ENCODE measurements at regions not wholly inside any gene's neighbourhood (a gene's known extent, or its start where the extent isn't known, plus 50 kb on each side); places are given as distances from the start of the nearest gene placed in this dataset.
A peak's percentile ranks its signal among the peaks of the same experiment; 100 is the strongest.

DNA sequence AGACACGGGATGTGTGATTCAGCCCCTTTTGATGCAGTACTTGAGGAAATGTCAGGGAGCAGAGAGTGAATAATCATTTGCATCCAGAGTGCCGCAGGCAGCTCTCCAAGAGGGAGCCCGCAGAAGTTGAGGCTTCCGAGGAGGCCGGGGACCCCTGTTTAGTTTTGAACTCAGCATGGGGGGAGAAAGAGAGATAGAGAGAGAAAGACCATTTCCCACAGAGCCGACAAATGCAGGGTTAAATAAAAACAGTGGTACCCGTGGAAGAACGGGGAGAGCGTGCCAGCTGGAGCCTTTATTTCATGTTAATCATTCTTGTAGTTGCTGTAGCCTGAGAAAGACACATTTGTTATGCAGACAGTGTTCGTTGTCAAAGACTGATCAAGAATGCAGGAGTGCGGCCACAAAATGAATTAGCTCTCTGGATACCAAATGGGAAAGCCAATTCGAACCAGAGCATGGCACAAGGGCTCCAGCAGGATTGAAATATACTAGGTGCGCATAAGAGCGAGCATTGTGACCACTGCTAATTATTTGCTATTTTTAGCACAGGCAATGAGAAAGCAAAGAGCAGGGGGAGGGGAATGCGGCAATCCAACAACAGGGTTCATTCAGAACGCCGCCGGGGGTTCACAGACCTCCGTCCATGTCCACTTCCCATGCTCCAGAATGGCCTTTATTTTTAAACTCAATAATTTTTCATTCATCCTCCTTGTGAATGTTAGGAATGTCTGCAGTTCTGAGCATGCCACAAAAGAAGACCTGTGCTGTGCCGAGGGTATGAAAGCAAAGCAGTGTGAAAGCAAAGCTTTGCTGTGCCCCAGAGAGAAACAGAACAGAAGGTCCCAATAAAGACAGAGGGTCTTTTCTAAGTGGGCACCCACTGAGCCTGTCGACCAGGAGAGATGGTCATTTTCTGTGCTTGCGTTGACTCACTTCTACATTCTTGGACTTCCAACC lies 243.9 kb upstream of the VCX3A start:
- DNase-seq (ENCODE audit: low read depth): no peak

DNA sequence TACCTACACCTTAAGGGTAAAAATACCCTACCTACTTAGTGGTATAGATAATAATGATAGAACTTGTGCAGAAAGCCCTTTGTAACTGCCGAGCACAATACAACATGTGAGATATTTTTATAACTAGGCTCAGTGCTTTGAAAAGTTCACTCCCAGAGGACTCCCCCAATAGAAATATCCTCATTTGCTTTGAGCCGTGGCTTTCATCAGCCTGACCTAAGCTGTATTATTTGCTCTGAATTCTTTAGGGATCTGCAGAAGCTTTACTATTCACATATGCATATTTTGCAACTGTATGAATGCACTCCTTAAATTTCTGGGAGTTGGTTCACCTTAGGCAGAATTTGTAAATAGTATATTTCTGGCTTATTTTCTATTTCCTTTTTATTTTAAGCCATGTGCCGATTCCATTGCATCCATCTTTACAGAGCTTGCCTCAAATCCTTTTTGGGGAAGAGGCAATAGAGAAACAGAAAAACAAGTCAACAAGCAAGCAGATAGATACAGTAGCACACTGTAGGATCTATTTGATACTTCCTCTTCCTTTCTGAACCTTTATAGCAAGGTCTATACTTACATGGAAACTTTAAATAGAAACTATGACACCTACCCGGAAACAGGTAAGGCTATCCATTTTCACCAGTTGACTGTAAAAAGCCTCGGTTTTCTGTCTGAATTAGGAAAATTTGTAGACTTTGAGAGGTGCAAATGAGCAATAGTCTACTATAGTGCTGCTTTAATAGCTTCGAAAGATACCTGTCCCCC lies 242.5 kb upstream of the VCX3A start:
- no peak for DNase-seq (ENCODE audit: low read depth)

DNA sequence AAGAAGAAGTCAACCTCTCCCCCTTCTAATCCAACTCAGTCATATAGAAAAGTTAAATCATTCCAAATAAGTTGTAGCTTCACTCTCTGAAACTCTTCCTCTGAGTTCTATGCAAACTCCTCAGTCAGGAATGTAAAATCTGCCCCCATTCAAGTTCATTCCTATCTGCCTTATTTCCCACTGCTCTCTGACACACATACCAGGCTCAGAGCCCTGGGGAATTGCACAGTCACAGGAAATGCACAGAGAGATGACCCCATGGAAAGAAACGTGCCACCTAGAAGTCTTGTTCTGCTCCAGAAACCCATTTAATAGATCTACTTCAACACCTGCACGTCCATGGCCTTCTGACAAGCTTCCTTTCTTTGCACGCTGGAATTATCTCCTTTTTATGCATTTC lies 236.0 kb upstream of the VCX3A start:
- DNase-seq (ENCODE audit: low read depth): no peak

DNA sequence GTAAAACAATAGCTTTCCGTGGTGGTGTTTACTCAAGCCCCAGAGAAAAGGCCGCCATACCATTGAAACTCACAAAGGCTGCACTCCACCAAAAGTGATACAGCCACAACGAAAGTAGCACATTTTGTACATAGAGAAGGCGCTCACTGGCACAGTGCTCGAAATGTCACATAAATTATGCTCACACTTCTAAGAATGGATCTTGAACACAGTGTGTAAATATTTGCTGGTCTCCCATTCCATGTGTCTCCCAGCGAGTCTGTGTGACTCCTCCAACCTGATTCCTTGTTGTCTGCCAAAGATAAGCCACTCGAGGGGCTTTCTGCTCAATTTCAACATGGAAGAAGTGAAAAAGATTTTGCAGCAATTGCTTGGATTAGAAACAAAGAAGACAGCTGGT lies 234.0 kb upstream of the VCX3A start:
- DNase-seq (ENCODE audit: low read depth): no peak

DNA sequence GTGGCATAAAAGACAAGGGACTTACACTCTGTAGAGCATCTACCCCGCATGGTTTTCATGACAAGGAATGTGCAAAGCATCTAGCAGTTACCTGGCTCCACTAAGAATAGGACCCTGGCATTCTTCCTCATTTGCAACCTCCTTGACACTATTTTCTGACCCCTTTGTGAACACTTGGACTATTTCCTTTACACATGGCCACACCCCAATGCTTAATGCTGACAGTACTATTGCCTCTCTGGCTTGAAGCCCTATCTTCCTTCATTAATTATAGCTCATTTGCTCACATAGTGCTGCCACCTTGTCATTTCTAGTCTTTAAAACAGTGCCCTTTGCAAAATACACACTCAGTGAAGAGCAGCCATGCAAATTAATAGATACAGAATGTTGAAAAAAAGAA lies 226.3 kb upstream of the VCX3A start:
- no peak for DNase-seq (ENCODE audit: low read depth)

DNA sequence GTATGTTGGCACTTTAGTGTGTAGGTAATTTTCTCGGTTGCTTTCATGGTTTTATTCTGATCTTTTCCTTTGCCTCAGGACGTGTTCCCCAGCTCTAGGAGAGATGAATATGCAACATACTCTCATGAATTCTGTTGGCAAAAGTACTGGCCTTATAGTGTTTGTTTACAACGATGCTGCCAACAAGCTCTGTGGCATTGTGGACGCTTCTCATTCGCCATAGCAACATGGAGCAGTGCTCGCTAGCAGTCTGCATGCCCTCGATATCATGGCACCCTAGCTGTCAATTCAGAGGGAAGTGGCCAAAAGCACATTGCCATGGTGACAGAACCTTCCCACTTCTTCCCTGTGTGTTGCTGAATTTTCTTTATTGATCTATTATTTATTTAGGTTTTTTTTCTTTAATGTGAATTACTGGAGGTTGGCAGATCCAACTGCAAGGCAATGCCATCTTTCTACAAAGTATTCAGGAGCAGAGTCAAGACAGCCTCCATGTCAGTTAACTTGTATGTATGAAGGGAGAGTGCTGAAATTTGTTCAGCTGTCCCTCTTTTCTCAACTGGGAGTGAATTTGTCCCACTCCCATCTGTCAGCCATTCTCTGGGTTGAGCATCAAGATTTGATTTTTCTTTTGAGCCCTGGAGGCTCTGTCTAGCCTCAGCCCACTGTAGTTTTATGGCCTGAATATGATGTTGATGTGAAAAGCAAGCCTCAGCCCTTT lies 224.9 kb upstream of the VCX3A start:
- DNase-seq (ENCODE audit: low read depth): no peak

DNA sequence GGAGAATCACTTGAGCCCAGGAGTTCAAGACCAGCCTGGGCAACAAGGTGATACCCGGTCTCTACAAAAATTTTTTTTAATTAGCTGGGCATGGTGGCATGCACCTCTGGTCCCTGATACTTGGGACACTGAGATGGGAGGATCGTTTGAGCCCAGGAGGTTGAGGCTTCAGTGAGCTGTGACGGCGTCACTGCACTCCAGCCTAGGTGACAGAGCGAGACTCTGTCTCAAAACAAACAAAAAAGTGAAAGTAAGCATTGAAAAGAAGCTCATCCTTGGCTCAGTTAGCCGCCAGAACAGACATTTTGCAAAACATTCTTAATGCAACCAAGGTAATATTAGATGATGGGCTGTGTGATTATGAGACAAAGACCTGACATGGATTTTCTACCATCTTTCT lies 223.3 kb upstream of the VCX3A start:
- DNase-seq (ENCODE audit: low read depth): no peak

DNA sequence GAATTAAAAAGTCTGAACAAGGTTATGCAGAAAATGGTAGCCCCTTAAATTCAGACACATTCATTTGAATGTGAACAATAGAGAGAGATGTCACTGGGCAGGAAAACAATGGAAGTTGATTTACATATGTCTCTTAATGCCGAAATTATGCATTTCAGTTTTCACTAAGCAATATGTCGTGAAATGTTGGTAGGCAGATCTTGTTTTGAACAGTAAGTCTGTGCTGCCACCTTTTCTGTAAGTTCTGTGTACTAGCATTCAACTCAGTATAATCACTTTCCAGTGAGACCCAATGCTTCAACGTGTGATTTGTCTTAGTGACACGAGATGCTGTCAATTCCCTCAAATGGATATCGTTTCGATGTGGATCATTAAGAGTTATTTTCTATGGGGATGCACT lies 222.7 kb upstream of the VCX3A start:
- no peak for DNase-seq (ENCODE audit: low read depth)

DNA sequence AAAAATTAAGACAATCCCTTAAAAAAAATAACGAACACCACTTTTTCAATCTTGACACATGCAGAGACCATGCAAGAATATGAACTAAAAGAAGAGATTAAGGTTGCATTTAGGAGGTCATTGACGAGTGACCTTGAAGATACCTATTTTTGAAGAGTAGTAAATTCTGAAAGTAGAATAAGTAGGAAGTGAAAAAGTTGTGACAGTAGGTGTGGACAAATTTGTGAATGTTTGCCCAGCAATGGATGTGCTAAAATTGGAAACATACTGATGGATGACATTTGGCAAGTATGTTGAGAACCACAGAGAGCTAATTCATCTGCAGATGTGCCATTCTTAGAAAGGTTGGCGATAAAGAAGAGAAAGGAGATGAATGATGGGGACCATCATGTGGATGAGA lies 213.7 kb upstream of the VCX3A start:
- DNase-seq (ENCODE audit: low read depth): no peak

DNA sequence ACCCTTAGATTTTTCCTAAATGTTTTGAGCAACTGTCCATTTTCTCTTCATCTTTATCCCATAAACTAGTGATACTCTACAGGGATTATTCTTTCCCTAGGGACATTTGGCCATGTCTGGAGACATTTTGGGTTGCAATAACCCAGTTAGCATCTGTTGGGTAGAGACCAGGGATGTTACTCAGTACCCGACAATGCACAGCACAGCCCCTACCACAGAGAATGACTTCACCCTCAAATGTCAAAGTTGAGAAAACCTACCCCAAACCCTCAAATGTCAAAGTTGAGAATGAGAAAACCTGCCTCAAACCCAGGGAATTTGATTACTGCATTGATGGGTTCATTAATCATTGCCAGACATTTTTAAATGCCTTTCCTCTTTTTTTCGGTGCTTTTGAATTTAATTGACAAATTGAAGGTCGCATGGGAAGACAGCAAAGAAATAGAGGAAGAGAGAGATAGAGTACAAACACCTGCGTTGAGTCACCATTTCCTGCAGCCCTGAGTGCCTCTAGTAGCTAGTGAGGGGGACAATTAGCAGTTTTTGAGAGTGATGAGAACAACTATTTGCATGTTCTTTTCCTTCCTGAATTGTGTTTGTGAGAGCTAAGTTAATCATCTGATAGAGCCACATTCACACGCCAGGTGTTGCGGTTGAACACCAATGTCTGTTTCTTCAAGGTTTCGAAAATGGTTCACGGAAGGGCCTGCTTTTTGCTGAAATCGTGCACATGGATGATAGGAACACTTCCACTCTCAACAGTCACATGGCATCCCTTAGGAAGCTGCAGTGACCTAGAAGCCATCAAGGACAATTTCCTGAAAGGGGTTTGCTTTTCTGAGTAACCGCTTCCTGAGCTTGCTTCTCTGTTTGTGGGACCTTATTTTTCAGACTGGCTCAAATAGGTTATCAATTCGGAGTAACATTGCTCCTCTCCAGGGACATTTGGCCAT lies 203.9 kb upstream of the VCX3A start:
- DNase-seq (ENCODE audit: low read depth): no peak

DNA sequence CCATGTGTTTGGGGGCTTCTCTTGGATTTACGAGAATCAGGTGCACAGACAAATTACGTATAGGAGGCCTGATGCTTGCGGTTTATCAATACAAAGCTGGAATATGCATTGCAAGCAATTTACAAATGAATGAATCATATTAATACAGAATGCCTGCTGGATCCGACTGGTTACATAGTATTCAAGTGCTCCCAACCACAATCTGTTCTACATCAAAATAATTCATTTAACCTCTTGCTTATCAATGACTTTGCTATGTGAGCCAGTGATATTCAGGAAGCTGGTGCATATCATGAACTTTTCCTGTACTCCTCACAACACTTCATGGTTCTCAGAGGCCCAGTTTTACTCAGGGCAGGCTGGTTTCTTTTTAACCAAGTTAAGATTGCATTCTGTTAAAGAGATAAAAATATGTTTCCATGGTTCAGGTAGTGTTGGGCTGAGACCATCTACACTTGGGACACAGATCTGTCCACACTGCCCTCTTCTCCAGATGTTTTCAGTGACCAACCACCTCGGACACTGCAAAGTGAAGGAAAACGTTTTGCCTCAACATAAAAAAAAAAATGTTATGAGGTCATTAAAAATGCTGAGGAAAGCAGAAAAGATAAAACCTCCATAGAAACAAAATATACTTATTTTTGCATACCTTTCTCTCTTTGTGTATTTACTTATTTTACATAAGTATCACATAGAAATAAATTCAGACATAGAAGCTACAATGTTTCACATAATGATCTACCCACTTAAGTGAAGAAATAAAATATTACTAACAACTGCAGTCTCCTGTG lies 200.1 kb upstream of the VCX3A start:
- DNase-seq (ENCODE audit: low read depth): no peak

DNA sequence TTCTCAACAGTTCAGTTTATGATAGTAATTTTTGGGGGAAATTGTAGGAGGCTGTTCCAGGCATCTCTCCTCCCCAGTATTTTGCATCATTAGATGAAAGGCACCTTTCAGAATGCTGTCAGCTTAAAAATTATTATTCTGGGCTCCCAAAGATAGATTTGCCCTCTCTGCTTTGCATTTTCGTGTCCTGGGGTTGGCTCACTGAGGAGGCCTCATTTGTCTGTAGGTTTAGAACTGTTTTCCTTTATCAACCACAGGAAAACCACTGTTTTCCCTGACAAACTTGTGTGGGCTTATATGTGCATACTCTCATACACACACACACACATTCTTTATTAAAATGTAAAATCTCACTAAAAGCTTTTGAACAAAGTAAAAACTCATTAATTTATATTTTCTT lies 197.2 kb upstream of the VCX3A start:
- no peak for DNase-seq (ENCODE audit: low read depth)

DNA sequence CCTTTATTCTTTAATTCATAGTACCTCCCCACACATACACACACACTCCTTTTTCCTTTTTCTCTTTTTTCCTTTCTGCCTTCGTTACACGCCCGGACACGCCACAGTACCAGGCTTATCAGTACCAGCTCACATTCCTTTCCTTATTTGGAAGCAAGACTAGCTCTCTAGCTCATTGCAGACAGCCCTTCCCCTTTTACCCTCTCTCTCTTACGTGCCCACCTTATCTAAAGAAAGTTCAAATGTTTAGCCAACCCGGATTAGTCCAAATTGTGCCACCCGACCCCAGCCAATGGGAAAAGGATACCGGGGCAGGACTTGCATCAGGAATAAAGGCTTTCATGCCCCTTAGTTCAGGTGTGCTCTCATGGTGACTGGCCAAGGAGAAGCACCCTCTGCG lies 194.7 kb upstream of the VCX3A start:
- DNase-seq (ENCODE audit: low read depth): no peak

DNA sequence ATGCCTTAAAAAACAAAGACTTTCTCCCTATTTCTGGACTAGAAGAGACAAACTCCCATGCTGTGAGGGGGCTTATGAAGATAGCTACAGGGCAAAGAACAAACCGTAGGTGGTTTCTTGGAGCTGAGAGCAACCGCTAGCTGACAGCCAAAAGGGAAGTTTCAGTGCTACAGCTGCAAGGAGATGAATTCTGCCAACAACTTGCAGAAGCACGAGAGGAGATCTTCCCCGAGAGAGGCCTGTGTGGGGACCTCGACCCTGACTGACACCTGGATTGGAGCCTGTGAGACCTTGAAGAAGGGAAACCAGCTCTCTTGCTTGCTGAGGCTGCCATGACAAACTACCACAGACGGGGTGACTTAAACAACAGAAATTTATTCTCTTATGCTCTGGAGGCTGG lies 183.8 kb upstream of the VCX3A start:
- no peak for DNase-seq (ENCODE audit: low read depth)

DNA sequence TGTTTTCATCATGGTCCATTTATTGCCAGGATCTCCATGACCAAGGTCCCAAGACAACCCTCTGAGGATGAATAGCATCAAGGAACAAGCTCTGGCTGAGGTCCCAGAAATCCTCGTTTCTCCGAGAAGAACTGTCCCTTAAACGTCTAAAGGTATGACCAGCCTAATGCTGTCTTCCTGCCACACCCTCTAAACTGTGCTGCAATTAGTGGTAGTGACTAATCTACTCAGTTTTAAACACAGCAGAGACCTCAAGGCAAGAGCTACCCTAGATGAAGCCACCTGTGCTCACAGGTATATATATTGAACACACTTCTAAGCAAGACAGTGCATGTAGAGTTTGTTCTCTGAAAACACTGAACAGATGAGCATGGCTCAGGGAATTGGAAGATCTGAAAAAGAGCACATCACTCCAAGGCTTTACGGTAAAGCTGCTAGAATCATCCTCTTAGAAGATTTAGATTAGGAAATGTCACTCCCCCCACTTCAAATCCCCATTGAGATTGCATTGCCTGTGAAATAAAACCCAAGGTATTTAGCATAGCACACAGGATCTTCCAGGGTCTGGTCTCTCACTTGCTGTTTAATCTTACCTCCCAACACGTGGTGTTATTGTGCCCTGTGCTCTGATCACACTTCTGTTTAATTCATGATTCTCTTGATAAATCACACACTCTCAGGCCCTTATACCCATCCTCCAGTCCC lies 173.9 kb upstream of the VCX3A start:
- no peak for DNase-seq (ENCODE audit: low read depth)

DNA sequence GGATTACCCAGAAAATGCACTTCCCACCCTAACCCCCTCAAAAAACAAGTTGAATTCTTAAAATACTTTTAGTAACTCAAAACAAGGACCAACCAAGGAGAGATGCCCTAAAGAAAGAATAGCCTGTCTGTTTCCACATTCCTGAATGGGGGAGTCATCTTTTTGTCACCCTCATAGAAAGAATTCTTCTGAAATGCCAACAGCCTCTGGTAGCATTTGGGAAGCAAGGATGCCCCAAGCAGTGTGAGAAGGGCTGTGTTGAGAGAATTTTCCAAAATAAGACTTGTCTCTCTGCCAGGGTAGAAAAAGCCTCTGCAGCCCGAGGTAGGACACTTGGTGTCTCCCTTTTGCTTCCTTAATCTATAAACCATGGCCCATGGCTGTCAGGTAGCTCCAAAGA lies 173.1 kb upstream of the VCX3A start:
- DNase-seq (ENCODE audit: low read depth): peak; percentile 7

DNA sequence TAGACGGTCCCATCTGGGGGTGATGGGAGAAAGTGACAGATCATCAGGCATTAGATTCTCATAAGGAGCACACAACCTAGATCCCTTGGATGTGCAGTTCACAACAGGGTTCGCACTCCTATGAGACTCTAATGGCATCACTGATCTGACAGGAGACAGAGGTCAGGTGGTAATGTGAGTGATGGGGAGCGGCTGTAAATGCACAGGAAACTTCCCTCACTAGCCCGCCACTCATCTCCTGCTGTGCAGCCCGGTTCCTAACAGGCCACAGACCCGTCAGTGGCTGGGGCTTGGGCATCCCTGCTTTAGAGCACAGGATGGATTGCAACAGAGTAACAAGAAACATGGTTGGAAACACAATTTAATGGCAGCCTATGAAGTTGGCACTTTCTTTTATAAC lies 172.6 kb upstream of the VCX3A start:
- DNase-seq (ENCODE audit: low read depth): no peak

DNA sequence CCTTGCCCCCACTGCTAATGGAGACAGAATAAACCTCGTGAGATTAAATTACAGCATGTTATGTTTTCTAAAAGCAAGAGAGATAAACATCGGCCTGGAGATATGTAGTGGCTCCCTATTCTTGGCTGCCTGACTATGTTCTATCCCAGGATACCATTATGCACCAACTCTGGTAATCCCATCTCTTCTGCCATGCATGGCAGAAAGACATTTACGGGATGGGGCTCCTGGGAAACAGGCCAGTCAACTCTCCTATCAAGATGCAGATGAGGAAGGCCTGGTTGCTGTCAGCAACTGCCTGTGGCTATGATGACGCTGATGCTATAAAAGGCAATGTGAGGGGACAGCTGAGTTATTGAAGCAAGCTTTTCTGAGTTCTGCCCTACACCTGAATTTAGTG lies 166.2 kb upstream of the VCX3A start:
- DNase-seq (ENCODE audit: low read depth): no peak

DNA sequence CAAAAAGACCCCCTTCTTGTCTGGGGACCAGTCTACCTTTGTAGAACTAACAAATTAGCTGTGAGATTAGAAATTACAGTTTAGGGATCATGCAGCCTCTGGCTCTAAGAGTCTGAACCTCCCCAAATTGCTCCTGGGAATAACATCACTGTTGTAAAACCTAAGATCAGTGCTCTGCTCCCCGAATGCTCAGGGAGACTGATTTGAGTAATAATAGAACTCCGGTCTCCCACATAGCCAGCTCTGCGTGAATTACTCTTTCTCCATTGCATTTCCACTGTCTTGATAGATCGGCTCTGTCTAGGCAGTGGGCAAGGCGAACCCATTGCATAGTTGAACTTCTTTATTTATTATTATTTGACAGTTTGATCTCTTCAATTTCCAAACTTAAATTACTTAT lies 160.8 kb upstream of the VCX3A start:
- no peak for DNase-seq (ENCODE audit: low read depth)

DNA sequence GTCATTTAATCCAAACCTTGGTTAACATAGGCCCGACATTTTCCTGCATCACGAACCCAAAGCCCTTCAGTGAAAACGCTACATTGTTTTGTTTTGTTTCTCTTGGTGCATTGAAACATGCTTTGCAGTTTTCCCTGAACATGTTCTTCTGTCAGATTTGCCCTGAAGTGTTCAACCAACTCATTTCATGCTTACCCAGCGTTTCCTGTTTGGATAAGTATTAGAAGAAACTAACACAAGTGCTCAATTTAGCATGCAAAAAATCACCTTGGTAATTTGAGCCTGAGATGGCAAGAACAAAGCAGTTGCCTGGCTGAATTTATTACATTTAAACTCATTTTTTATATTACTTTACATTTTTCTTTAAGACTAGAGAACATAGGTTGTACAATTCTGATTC lies 160.1 kb upstream of the VCX3A start:
- no peak for DNase-seq (ENCODE audit: low read depth)

All from HS-27A (cell line).